Lower lobe of right lung (tissue), 2 donors: ENCODE measurements at regions not wholly inside any gene's neighbourhood (a gene's known extent, or its start where the extent isn't known, plus 50 kb on each side); places are given as distances from the start of the nearest gene placed in this dataset.

Source experiments
- ATAC-seq, 2 donors: fragments of 200-7000 bp; cut with Tn5 transposase; one replicate each; pipeline ENCODE4 v1.9.1; 2020 to 2022; ENCODE audit warnings: mild to moderate bottlenecking in 2 of 2, moderate library complexity in 2 of 2
- DNase-seq: peaks from one replicate; pipeline ENCODE4 v3.0.0-alpha.2; 2020
- H3K27ac ChIP-seq: fragments of 200-600 bp; one replicate; pipeline ENCODE4 v1.8.0; 2022
- H3K27me3 ChIP-seq: fragments of 200-600 bp; one replicate; pipeline ENCODE4 v1.8.0; 2022; ENCODE audit warnings: low read depth
- H3K36me3 ChIP-seq: fragments of 200-600 bp; one replicate; pipeline ENCODE4 v1.8.0; 2022; ENCODE audit warnings: mild to moderate bottlenecking
- H3K4me1 ChIP-seq: fragments of 200-600 bp; one replicate; pipeline ENCODE4 v1.8.0; 2022
- H3K4me3 ChIP-seq: fragments of 200-600 bp; one replicate; pipeline ENCODE4 v1.8.0; 2022; ENCODE audit warnings: mild to moderate bottlenecking
- H3K9me3 ChIP-seq: fragments of 200-600 bp; one replicate; pipeline ENCODE4 v1.8.0; 2022
- intact Hi-C: fragments of 100-400 bp; cut with DNase I; formaldehyde crosslinking; loops from one replicate; pipeline ENCODE4 v1.11.0; 2022
- TF ChIP-seq, protein P1 (sequence below): fragments of 200-600 bp; IDR thresholded peaks from one replicate; pipeline ENCODE4 v1.8.0; 2022; ENCODE audit warnings: antibody characterized with exemption, mild to moderate bottlenecking
- donor health status: DM: no; HTN: yes; CAD: no; lungs with severe emphysema.

DNA sequence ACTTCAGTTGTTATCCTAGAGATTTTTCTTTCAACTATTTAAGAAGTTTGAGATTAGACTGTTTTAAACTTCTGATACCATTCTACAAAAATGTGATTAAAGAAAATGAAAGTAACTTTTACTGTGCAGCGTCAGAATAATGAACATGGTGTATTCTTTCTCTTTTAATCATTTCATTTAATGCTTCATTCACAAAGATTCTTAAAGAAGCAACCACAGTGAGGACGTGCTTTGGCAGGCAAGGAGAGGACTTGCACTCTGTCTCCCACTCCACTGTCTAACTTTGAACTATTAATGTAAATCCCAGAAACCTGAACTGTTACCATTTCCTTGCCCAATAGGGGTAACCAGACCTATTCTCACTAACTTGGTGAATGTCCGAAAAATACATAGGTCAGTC is 137.0 kb downstream of the KCNRG start:
- ATAC-seq (peak in 1 of 2 donors; percentile 14), DNase-seq (no peak)
- no peak overlapping the region for H3K27ac ChIP-seq
- TF ChIP-seq, protein P1, sequence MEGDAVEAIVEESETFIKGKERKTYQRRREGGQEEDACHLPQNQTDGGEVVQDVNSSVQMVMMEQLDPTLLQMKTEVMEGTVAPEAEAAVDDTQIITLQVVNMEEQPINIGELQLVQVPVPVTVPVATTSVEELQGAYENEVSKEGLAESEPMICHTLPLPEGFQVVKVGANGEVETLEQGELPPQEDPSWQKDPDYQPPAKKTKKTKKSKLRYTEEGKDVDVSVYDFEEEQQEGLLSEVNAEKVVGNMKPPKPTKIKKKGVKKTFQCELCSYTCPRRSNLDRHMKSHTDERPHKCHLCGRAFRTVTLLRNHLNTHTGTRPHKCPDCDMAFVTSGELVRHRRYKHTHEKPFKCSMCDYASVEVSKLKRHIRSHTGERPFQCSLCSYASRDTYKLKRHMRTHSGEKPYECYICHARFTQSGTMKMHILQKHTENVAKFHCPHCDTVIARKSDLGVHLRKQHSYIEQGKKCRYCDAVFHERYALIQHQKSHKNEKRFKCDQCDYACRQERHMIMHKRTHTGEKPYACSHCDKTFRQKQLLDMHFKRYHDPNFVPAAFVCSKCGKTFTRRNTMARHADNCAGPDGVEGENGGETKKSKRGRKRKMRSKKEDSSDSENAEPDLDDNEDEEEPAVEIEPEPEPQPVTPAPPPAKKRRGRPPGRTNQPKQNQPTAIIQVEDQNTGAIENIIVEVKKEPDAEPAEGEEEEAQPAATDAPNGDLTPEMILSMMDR = no peak
- peak overlapping the region; percentile 40 for H3K4me3 ChIP-seq
- intact Hi-C loops = no loop called here
- H3K9me3 ChIP-seq = no peaks in the 10 kb centered on the region
- H3K36me3 ChIP-seq = no peaks in the 10 kb centered on the region
- H3K27me3 ChIP-seq = no peaks in the 10 kb centered on the region
- H3K4me1 ChIP-seq = peaks cover 20% of the 10 kb centered on the region

DNA sequence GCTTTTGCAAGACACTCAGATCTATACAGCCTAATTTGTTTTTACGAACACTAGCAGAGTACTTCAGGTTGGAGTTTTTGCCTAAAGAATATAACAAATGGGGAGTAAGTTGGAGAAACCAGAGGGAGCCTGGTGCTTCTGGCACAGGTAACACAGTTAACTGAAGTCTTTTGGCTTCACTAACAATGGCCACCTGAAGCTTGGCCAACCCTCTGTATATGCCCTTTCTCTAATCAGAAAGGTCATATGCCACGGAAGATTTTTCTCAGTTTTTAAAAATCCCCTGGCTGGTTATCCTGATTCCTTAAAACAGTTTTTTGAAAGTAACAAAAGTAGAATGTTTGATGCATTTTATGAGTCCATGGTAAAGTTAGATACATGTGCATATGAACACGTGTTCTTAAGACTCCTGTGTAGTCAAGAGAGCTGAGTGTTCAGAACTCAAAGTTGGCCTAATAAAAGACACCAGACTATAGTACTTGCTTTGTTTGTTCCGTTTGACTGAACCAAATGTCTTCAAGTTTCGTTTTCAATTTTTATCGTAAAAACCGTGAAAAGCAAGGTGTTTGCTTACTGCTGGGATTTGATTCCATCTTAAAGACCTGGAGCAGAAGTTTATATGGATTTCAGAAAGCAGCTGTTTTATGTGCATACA is 137.5 kb downstream of the KCNRG start:
- TF ChIP-seq, protein P1 = no peak
- intact Hi-C loops = no loop called here
- ATAC-seq = peak in 1 of 2 donors; percentile 64

DNA sequence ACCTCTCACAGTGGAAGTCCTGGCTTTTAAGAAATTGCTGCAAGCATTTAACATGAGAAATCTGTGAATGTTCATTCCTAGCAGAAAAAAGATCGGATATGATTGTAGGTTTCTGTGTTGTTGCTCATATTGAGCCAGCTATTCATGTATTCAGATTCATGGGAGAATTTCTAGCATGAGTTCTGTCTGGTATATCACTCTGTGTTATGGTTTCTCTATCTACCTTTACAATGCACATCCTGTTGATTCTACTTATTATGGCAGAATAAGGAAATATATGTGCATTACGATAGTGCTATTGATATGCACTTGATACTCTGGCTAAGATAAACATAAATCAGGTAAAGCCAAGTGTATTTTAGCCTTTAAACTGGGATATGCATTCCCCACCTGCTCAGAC is 138.2 kb downstream of the KCNRG start:
- no peaks in the 10 kb centered on the region for H3K9me3 ChIP-seq
- peaks cover 20% of the 10 kb centered on the region for H3K4me1 ChIP-seq
- no peaks in the 10 kb centered on the region for H3K36me3 ChIP-seq
- H3K27me3 ChIP-seq = no peaks in the 10 kb centered on the region
- TF ChIP-seq, protein P1 = no peak
- H3K4me3 ChIP-seq = no peak overlapping the region
- no peak overlapping the region for H3K27ac ChIP-seq
- DNase-seq = no peak
- intact Hi-C loops = no loop called here
- no peak for ATAC-seq

More for the DNA sequence above, 137.5 kb downstream of the KCNRG start:
- peak overlapping the region; percentile 40 for H3K4me3 ChIP-seq
- H3K27me3 ChIP-seq = no peaks in the 10 kb centered on the region
- no peaks in the 10 kb centered on the region for H3K36me3 ChIP-seq
- peaks cover 20% of the 10 kb centered on the region for H3K4me1 ChIP-seq
- H3K27ac ChIP-seq = no peak overlapping the region
- H3K9me3 ChIP-seq = no peaks in the 10 kb centered on the region
- no peak for DNase-seq

DNA sequence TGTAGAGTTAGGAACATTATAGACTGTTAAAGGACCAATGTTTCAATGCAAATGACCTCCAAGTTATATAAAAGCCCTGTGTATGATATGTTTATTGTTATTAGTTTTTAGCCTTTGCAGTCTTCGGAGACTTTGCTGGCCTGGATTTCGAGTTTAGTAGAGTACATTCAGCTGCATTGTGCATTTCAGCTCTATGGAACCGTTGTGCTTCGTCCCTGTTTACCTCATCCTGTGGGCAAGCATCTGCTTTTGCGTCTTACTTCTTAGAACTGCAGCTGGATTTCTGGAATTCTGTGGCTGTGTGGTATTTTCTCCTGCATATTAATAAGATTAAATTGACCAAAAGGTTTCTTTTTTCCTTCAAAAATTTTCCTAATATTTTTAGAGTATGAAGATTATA is 138.6 kb downstream of the KCNRG start:
- Histone ChIP-seq H3K4me3 (no peak overlapping the region), H3K36me3 (no peaks in the 10 kb centered on the region)
- intact Hi-C loops = no loop called here

DNA sequence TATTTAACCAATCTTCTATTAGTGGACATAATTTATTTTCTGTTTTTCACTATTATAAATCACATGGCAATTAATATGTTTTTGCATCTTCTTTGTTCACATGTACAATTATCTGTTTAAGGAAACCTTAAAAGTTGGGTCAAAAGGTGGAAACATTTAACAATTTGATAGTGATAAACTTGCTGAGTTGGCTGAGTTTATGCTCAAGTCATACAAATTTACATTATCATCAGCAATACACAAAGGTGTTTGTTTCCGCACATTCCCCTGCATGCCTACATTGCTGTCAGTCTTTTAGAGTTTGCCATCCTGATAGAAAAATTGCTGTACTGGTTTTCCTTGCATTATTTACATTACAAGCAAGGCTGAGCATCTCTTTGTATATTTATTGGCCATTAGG is 139.5 kb downstream of the KCNRG start:
- no peaks in the 10 kb centered on the region for H3K27me3 ChIP-seq
- TF ChIP-seq, protein P1 = no peak
- intact Hi-C loops = no loop called here

More for the DNA sequence above, 138.6 kb downstream of the KCNRG start:
- no peak for DNase-seq
- TF ChIP-seq, protein P1 = no peak
- Histone ChIP-seq H3K27ac (no peak overlapping the region), H3K27me3 (no peaks in the 10 kb centered on the region), H3K4me1 (peaks cover 20% of the 10 kb centered on the region), H3K9me3 (no peaks in the 10 kb centered on the region)
- no peak for ATAC-seq

More for the DNA sequence above, 139.5 kb downstream of the KCNRG start:
- ATAC-seq (no peak), DNase-seq (no peak)
- H3K27ac ChIP-seq = no peak overlapping the region
- H3K36me3 ChIP-seq = no peaks in the 10 kb centered on the region
- H3K4me3 ChIP-seq = no peak overlapping the region
- H3K4me1 ChIP-seq = peaks cover 23% of the 10 kb centered on the region
- no peaks in the 10 kb centered on the region for H3K9me3 ChIP-seq
